Neuron (in vitro differentiated cells): ENCODE measurements at regions not wholly inside any gene's neighbourhood (a gene's known extent, or its start where the extent isn't known, plus 50 kb on each side); places are given as distances from the start of the nearest gene placed in this dataset.
"Not testable (repeated sequence)": the region's sequence is repeated elsewhere in the genome, so short reads cannot be mapped to it uniquely, and the experiment has no call there.

Experiments used
- H2AFZ ChIP-seq: one replicate; pipeline ENCODE4 v1.6.1; 2013; ENCODE audit warnings: low read depth, mild to moderate bottlenecking, inconsistent platforms, low read length, moderate library complexity
- H3K27me3 ChIP-seq: one replicate; pipeline ENCODE4 v1.6.1; 2013; ENCODE audit warnings: low read length; ENCODE audit not compliant: insufficient read depth
- H3K36me3 ChIP-seq: one replicate; pipeline ENCODE4 v1.6.1; 2013; ENCODE audit warnings: low read length; ENCODE audit not compliant: insufficient read depth
- H3K4me1 ChIP-seq: one replicate; pipeline ENCODE4 v1.6.1; 2013; ENCODE audit warnings: low read length; ENCODE audit not compliant: insufficient read depth
- H3K4me3 ChIP-seq: 2 replicates; pipeline ENCODE4 v1.5.1; 2013; ENCODE audit warnings: mild to moderate bottlenecking, low read length, moderate library complexity
- H3K9me3 ChIP-seq: one replicate; pipeline ENCODE4 v1.6.1; 2013; ENCODE audit warnings: low read length

- Histone ChIP-seq H3K9me3 (no peaks in the 10 kb centered on the region), H3K4me3 (no peak overlapping the region), H3K4me1 (no peaks in the 10 kb centered on the region), H3K27me3 (no peaks in the 10 kb centered on the region), H3K36me3 (no peaks in the 10 kb centered on the region), H2AFZ (no peak overlapping the region)
Observed at GRCh38 chr18:56453631-56454030, 184.8 kb downstream of the TXNL1 start.

GRCh38 chr18:56451188-56451587 lies 187.2 kb downstream of the TXNL1 start:
- H3K4me1 ChIP-seq, result no peaks in the 10 kb centered on the region
- H3K27me3 ChIP-seq, result no peaks in the 10 kb centered on the region
- H2AFZ ChIP-seq, result no peak overlapping the region
- no peak overlapping the region for H3K4me3 ChIP-seq
- no peaks in the 10 kb centered on the region for H3K9me3 ChIP-seq
- H3K36me3 ChIP-seq, result no peaks in the 10 kb centered on the region

- no peaks in the 10 kb centered on the region for H3K27me3 ChIP-seq
- H3K9me3 ChIP-seq, result no peaks in the 10 kb centered on the region
- no peak overlapping the region for H2AFZ ChIP-seq
- H3K36me3 ChIP-seq, result no peaks in the 10 kb centered on the region
- H3K4me3 ChIP-seq, result no peak overlapping the region
- H3K4me1 ChIP-seq, result no peaks in the 10 kb centered on the region
Observed at GRCh38 chr18:56448751-56449150, 189.6 kb downstream of the TXNL1 start.

GRCh38 chr18:56445422-56445821 lies 193.0 kb downstream of the TXNL1 start:
- Histone ChIP-seq H3K27me3 (no peaks in the 10 kb centered on the region), H3K9me3 (no peaks in the 10 kb centered on the region), H2AFZ (no peak overlapping the region), H3K4me3 (no peak overlapping the region), H3K36me3 (no peaks in the 10 kb centered on the region), H3K4me1 (no peaks in the 10 kb centered on the region)

- Histone ChIP-seq H2AFZ (no peak overlapping the region), H3K4me1 (no peaks in the 10 kb centered on the region), H3K27me3 (no peaks in the 10 kb centered on the region), H3K4me3 (no peak overlapping the region), H3K9me3 (no peaks in the 10 kb centered on the region), H3K36me3 (no peaks in the 10 kb centered on the region)
Observed at GRCh38 chr18:56444201-56444600, 194.2 kb downstream of the TXNL1 start.

GRCh38 chr18:56443166-56443907 lies 195.1 kb downstream of the TXNL1 start:
- Histone ChIP-seq H3K9me3 (no peaks in the 10 kb centered on the region), H3K36me3 (no peaks in the 10 kb centered on the region), H2AFZ (no peak overlapping the region), H3K4me1 (no peaks in the 10 kb centered on the region), H3K27me3 (no peaks in the 10 kb centered on the region), H3K4me3 (no peak overlapping the region)

GRCh38 chr18:56438480-56438879 lies 199.9 kb downstream of the TXNL1 start:
- not testable (repeated sequence) for H3K4me3 ChIP-seq, H2AFZ ChIP-seq, H3K27me3 ChIP-seq, H3K9me3 ChIP-seq, H3K4me1 ChIP-seq, H3K36me3 ChIP-seq

GRCh38 chr18:56436651-56437050 lies 201.7 kb downstream of the TXNL1 start:
- no peak overlapping the region for H2AFZ ChIP-seq
- no peaks in the 10 kb centered on the region for H3K36me3 ChIP-seq
- H3K4me3 ChIP-seq, result no peak overlapping the region
- no peaks in the 10 kb centered on the region for H3K27me3 ChIP-seq
- H3K9me3 ChIP-seq, result no peaks in the 10 kb centered on the region
- peaks cover 3% of the 10 kb centered on the region for H3K4me1 ChIP-seq

GRCh38 chr18:56433919-56434318 lies 204.5 kb downstream of the TXNL1 start:
- Histone ChIP-seq H3K27me3 (no peaks in the 10 kb centered on the region), H3K4me3 (no peak overlapping the region), H2AFZ (no peak overlapping the region), H3K36me3 (no peaks in the 10 kb centered on the region), H3K4me1 (peaks cover 3% of the 10 kb centered on the region), H3K9me3 (no peaks in the 10 kb centered on the region)

GRCh38 chr18:56431551-56431950 lies 206.8 kb downstream of the TXNL1 start:
- H3K9me3 ChIP-seq, result no peaks in the 10 kb centered on the region
- peaks cover 1% of the 10 kb centered on the region for H3K4me1 ChIP-seq
- no peak overlapping the region for H3K4me3 ChIP-seq
- no peaks in the 10 kb centered on the region for H3K36me3 ChIP-seq
- H3K27me3 ChIP-seq, result no peaks in the 10 kb centered on the region
- no peak overlapping the region for H2AFZ ChIP-seq

GRCh38 chr18:56423626-56424025 lies 214.8 kb downstream of the TXNL1 start:
- no peak overlapping the region for H2AFZ ChIP-seq
- no peaks in the 10 kb centered on the region for H3K36me3 ChIP-seq
- H3K9me3 ChIP-seq, result no peaks in the 10 kb centered on the region
- H3K4me1 ChIP-seq, result no peaks in the 10 kb centered on the region
- H3K27me3 ChIP-seq, result no peaks in the 10 kb centered on the region
- no peak overlapping the region for H3K4me3 ChIP-seq

GRCh38 chr18:56421647-56422046 lies 216.7 kb downstream of the TXNL1 start:
- Histone ChIP-seq H3K36me3 (no peaks in the 10 kb centered on the region), H3K27me3 (no peaks in the 10 kb centered on the region), H3K9me3 (no peaks in the 10 kb centered on the region), H3K4me1 (no peaks in the 10 kb centered on the region), H3K4me3 (no peak overlapping the region), H2AFZ (no peak overlapping the region)

GRCh38 chr18:56420868-56421267 lies 217.5 kb downstream of the TXNL1 start:
- H3K9me3 ChIP-seq, H3K4me3 ChIP-seq, H3K4me1 ChIP-seq, H2AFZ ChIP-seq, H3K27me3 ChIP-seq, H3K36me3 ChIP-seq: not testable (repeated sequence)

GRCh38 chr18:56414357-56414756 lies 224.0 kb downstream of the TXNL1 start:
- H3K4me3 ChIP-seq, result no peak overlapping the region
- H3K4me1 ChIP-seq, result peaks cover 7% of the 10 kb centered on the region

More at GRCh38 chr18:56414357-56414756, 224.0 kb downstream of the TXNL1 start:
- Histone ChIP-seq H3K9me3 (no peaks in the 10 kb centered on the region), H3K27me3 (no peaks in the 10 kb centered on the region), H3K36me3 (no peaks in the 10 kb centered on the region), H2AFZ (no peak overlapping the region)
